GM19438 (cell line): ENCODE measurements at regions not wholly inside any gene's neighbourhood (a gene's known extent, or its start where the extent isn't known, plus 50 kb on each side); places are given as distances from the start of the nearest gene placed in this dataset.
"Not testable (repeated sequence)": the region's sequence is repeated elsewhere in the genome, so short reads cannot be mapped to it uniquely, and the experiment has no call there.

Experiments used
- ATAC-seq: cut with Tn5 transposase; IDR thresholded peaks from one replicate; pipeline ENCODE4 v1.9.1; 2021; ENCODE audit warnings: low read depth; ENCODE audit not compliant: unreplicated experiment

DNA sequence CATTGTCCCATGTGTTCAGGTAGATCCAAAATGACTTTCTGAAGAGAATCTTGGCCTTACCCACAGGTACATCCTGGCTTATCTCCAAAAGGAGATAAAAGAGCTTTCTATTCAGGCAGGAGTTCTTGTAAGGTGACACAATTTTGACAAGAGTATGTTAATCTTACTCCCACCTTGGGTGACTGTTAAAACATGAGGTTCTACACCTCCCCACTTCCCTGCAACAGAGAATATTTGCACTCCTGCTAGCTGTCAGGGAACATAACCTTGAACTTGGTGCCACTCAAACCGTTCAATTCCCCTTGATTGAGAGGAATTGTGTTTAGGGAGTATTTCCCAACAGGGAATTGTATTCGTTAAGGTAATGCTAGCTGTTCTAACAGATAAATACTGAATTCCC is 372.5 kb upstream of the KLHL29 start:
- no peak for ATAC-seq

DNA sequence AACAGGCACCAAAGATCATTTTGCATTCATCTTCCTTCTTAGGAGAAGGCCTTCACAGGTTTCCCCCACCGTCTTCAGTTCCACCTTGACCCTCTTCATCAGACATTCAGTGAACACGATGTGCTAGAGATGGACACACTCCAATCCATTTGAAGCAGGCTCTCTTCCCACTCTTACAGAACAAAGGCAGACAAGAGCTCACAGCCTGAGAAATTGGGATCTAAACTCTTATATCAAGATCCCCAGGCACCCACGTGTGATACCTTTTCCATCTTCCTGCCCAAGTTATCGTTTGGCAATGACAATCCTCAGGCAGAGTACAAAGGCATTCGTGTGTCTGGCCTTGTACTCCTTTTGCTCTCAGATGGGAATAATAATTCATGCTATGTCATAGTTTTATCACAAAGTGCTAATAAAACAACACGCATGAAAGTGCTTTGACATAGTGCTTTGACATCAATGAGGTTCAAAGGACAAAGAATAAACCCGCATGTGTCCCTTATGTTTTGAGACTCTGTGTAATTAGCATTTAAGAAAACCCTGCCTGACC is 369.3 kb upstream of the KLHL29 start:
- no peak for ATAC-seq

DNA sequence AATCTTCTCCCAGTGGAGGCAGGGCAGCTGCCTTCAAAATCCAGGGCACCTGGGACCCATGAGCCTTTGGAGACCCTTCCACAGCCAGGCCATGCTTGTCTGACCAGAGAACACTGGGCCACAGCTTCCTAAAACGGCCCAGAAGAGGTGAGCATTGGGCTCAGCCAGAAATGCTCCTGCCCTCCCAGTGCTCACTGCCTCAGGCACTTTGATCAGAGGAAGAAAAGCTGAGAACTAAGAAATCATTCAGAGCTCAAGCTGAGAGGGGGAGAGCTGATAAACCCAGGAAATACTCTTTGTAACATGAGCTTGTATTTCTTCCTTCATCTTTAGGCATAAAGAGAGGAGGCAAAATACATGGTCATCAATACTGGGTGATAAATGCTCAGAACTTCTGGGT is 365.5 kb upstream of the KLHL29 start:
- ATAC-seq: no peak

DNA sequence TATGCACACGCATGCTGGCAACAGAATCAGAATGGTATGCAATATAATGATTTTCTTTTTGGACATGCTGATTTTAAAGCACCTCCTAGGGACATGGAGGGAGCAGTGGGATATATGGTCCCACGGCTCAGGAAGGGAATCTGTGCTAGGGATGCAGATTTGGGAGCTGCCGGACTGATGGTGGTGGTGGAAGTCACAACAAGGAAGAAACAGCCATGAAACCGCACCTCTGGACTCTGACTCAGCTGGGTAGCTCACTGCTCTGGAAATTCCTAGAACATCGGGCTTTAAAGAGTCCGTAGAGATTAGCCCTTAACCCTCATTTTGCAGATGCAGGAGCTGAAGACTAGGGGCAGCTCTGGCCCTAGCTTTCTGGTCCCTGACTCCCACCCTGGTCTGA is 364.3 kb upstream of the KLHL29 start:
- no peak for ATAC-seq

DNA sequence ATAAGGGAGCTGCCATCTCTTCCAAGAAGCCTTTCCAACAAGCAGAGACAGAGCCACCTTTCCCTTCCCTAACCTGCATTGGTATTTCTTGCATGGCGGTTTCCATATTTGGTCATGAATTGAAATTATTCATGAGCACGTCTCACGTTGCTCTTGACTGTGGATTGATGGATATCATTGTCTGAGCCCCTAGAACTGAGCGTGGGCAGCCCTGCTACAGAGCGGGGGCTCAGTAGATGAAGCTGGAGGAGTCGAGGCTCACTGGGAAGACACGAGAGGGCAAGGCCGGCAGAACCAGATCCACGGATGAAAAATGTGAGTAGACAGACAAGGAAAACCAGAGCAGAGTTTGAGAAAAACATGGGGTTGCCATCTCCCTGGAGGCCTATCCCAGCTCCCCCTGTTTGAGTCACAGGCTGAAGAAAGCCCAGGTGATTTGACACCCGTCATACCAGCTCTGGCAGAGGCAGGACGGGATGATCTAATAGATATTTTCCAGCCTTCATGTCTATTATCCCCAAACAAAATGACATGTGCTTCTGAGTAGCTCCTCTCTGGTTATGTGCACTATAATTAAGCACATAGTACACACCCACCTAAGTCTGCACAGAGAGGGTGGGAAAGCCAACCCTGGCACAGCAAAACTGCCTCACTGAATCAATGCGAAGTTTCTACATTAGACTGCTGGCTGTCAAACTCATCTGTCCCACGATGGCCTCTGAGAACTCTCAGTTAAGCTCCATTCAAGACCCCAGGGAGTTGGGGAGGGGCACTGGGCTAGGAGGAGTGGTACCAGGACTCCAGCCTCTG is 363.5 kb upstream of the KLHL29 start:
- no peak for ATAC-seq

DNA sequence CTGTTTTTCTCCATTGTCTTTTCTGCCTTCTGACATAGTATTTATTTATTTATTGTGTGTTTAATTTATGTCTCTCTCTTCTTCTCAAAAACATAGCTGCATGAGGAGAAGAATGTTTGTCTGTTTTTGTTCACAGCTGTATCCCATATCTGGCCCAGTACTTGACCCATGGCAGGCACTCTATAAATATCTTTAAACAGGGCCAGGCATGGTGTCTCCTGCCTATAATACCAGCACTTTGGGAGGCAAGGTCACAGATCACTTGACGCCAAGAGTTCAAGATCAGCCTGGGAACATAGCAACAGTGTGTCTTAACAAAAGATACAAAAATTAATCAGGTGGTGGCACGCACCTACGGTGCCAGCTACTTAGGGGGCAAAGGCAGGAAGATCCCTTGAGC is 361.3 kb upstream of the KLHL29 start:
- ATAC-seq: no peak

DNA sequence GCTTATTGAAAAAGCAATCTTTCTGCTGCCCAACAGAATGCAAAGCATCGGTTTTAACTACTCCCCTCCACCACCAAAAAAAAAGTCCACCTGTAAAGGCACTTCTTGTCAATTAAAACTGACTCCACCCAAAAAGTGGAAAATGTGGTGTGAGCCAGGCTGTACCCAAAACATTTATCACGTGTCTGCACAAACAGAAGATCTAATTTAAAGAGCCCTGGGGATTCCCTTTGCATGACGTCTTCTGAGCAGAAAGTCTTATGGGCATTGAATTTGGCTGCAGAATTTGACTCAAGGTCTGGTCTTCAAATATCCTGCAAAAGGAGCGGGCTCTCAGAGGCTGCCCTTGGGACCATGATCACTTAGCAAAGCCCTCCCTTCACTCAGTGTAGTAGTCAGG is 358.3 kb upstream of the KLHL29 start:
- ATAC-seq: no peak

DNA sequence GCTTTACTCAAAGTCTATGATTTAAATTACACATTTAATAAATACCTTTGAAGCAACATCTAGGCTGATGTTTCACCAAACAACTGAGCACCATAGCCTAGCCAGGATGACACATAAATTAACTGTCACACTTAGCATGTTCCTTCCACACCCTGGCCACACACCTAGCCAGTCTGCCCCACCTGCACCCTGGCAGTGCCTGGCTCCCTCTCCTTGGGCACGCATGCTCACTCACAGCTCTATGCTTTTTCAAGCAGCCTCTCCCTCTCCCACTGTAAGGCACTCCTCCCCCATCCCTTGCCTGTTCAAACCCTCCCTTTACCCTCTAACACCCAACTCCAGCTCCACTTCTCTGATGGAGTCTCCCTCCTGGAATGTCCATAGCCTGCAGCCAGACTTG is 357.6 kb upstream of the KLHL29 start:
- ATAC-seq: no peak

DNA sequence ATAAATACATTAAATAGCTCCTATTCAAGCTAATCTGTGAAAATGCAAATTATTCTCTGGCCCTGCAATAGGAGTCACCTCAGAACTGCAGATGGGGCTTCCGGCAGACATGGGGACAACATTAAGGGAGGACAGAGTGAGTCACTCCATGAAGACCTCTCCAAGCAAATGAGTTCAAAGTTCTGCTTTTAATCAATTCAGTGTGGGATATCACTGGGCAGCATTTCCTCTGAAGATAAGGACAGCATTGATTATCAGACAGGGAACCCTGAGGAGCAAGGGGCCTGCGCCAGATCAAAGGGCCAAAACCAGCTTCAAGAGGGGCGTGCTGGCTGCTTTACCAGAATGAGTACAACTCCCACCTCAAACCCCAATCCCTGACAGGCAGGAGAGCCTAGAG is 356.9 kb upstream of the KLHL29 start:
- ATAC-seq: no peak

DNA sequence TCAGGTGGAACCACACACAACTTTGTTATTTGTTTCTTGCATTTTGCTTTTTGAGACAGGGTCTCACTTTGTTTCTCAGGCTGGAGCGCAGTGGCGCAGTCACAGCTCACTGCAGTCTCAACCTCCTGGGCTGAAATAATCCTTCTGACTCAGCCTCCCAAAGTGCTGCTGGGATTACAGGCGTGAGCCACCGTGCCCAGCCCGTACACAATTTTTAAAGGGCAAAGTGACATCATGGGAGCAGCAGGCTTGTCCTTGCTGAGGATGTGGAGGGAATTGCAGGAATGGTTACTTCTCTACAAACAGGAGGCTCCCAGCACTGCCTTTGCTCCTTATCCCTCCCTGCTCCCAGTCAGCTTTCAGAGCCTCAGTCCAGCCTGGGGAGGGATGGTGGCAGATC is 355.9 kb upstream of the KLHL29 start:
- ATAC-seq: no peak

DNA sequence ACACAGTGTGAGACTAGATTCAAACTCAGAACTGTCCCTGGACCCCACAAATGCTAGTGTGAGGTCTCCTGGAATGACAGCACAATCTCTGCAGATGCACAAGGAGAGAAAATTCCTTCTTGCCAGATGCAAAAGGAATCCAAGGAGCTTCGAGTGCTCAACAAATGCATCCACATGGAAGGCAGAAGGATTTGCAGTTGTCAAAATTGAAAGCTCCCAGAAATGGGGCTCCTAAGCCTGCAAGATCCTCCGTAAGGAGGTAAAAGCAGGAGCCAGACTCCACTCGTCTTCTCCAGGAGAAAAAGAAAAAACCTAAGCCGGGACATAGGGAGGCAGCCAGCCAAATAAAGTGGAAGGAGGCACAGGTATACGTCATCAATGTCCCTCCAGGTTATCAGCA is 355.0 kb upstream of the KLHL29 start:
- ATAC-seq: no peak

DNA sequence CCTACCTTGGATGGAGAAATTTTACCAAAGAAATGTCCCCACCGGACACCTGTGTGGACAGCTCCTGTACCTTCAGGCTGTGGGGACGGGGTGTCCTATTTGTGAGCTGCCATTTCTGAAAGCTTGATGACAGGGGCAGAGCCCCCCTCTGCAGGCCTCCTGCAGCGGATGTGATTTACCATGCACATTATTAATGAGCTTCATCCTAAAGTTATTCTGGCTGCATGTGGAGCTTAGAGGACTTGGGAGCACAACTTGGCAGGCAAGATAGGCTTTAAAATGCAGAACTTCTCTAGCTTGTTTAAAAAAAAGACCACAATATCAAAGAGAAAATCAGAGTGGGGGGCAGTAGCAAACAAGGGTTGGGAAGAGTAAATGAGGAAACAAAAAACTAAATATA is 350.0 kb upstream of the KLHL29 start:
- no peak for ATAC-seq

DNA sequence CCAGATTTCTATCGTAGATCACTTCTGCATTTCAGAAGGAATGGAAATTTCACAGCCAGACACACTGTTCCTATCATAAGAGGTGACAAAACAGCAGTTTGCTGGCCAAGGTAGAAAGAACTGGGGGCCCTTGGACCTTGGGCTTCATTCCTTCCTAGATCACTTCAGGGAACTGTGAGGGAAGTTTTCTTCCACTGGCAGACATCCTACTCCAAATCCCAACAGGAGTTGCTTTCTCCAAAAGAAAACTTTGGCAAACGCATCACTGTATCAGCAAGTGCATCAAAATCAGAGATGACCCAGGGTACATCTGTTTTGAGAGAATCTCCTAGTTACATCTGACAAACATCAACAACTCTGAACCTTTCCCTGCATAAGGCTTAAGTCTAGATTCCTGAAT is 348.4 kb upstream of the KLHL29 start:
- no peak for ATAC-seq

DNA sequence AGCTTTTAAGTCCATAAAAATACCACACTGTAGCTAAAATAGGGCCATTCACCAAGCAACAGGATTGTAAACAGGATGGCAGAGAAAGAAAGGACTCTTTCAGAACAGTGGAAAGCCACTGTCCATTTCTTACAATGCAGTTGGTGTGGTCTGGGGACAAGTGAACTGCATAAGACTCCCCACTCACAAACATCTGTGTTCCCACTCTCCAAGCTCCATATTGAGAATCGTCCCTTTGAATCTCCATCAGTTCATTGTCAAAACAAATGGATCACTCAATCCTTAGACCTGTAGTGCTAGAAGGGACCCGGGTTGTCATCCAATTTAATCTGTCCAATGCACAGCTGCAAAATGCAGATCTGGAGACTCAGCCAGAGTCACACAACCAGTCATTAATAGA is 347.4 kb upstream of the KLHL29 start:
- ATAC-seq: no peak

DNA sequence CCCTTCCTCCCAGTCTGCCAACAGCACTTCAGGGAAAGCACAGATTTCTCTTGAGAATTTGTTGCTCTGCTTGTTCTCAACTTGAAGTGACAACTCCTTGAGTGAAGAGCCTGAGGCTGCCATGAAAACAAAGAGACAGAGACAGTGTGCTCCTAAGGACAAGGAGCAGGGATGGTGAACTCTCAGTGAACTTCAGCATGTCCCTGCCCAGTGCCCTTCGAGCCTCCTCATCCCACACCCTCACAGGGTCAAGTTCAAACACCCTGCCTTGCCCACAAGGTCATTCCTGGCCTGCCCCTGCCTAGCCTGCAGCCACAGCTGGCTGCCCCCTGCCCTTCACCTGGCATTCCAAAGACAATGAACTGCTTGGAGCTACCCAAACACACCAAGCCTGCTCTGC is 343.5 kb upstream of the KLHL29 start:
- no peak for ATAC-seq

DNA sequence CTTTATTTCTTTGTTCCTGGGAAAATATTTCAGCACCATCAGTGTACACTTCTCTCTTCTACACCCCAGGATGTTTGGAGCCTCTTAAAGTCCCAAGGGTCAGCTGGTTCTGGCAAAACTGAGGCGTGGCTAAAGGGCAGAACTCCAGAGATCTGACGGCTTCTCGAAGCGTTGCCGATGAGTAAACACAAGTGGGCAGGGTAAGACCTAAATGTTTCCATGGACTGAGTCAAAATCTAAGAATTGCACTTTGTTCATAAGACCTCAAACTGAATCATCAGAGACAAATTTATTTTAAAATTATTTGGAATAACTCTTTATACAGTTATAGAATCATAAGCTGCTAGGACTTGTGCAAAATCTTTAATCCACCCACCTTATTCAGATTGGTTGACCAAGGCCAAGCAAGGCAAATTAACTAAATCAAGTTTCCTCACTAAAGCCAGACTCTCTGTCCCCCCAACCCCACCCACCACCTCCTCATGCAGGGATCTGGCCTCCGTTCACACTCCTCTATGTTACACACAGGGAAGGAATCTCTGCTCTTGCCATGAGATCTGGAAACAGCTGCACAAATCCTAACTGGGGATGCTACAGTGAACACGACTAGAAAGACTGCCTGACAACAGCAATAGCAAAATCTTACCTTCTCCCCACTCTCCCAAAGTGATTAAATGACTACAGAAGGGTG is 342.6 kb upstream of the KLHL29 start:
- ATAC-seq: no peak

DNA sequence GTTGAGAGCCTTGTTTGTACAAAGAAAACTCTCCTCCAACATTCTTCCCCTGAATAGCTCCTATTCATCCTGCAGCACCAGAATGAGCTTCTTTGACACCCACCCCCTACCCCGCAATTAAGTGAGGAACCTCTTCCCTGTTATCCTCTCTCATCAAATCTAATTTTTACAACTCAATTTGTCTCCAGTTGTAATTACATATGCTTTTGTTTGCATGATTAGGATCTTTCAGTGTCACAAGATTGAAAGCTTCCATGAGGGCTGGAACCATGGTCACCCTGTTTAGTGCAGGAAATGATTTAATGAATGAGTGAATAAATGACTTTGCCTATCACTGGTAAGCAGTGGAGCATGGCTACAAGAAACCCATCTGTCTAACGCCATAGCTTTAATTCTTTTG is 334.6 kb upstream of the KLHL29 start:
- no peak for ATAC-seq

DNA sequence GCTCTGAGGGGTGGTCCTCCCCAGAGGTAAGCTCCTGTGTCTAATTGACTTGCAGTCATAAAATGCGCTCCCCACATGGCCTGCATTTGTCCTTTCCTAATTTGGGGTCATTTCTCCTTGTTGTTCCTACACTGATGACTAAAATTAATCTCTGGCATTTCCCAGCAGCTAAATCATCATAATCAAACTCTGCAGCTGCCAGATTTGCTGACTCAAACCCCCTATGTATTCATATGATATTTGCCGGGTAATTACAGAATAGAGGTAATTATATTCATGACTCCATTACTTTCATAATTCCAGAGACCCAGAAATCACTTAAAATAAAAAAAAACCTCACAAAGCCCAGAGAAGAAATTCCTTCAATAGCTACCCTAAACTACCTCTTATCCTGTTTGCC is 331.4 kb upstream of the KLHL29 start:
- ATAC-seq: no peak

DNA sequence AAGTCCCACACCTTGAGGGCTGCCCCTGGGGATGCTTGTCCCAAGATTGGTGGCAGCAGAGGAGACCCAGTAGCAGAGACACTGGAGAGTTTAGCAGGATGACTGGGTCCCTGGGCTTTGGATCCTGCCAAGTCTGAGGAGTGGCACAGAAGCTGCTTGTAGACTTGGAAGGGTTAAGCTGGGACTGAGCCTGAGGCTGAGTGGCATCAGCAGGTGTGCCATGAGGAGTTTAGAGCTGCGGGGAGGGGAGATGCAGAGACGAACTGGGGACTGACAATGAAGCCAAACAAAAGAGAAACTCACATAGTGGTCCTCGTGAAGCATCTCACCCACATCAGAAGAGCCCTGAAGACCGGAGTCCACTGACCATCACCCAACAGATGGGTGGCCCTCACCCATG is 329.7 kb upstream of the KLHL29 start:
- ATAC-seq: no peak

DNA sequence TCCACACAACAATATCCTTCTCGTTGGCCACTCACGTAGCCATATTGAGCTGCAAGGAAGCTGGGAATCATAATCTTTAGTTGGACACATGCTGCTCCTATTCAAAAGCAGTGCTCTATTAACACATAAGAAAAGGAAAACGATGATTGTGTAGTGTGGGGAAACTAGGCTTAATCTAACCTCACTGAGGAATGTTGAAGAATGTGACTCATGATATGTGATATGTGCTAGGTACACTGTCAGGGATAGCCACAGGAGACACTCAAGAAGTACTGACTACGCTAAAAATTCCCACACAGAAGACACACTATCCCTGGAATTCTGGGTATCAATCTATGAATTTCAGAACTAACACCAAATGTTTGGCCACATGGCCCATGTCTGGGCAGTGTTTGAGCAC is 328.1 kb upstream of the KLHL29 start:
- ATAC-seq: not testable (repeated sequence)

DNA sequence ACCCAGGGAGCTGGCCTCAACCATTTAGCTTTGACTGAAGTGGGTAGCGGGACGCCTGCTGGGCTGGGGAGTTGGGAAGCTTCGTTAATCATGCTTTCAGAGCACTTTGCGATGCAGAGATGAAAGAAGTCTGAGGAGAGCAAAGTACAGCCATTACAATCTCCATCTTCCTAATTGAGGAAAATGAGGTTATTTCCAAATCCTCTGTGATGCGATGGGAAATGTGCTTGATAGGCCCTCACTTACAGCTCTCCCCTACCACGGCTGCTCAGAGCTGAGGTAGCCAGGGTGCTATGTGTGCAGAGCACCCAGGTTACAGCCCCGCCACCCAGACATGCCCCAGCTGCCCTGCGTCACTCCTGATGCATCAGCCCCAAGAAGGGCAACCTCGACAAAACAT is 326.5 kb upstream of the KLHL29 start:
- ATAC-seq: no peak

DNA sequence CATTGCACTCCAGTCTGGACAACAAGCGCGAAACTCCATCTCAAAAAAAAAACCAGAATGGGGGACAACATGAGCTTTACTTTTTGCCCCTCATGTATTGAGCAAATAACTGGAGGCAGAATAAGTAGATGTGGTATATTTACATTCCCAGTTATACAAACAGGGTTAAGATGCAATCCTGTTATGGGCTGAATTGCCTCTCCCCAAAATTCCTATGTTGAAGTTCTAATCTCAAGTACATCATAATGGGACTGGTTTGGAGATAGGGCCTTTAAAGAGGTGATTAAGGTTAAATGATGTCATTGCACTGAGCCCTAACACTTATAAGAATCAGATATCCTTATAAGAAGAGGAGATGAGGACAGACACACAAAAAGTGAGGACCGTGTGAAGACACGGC is 319.8 kb upstream of the KLHL29 start:
- ATAC-seq: no peak
